ENCODE measurements at regions not wholly inside any gene's neighbourhood (a gene's known extent, or its start where the extent isn't known, plus 50 kb on each side); places are given as distances from the start of the nearest gene placed in this dataset.

GRCh38 chr2:114254875-114255274 lies 187.6 kb upstream of the DPP10 start:
- CTCF ChIA-PET, result no interaction called here
- no peaks in the 10 kb centered on the region for H3K27me3 ChIP-seq (ENCODE audit: control insufficient read depth, insufficient read depth, low read length)
- POLR2A ChIA-PET, result no interaction called here
- no peak for DNase-seq (ENCODE audit: low read depth, low spot score)
- no peak for TF ChIP-seq CTCF (IDR thresholded peaks at IDR 0.05; ENCODE audit: low read depth, low read length)
- H3K27ac ChIP-seq (ENCODE audit: low read depth, low read length), result no peak overlapping the region
- no peak overlapping the region for H3K4me3 ChIP-seq (ENCODE audit: low read depth, low read length)
- no peaks in the 10 kb centered on the region for H3K9me3 ChIP-seq (ENCODE audit: control insufficient read depth, insufficient read depth, low read length)

GRCh38 chr2:114259389-114259788 lies 183.1 kb upstream of the DPP10 start:
- CTCF ChIA-PET, result no interaction called here
- no peak overlapping the region for H3K4me3 ChIP-seq (ENCODE audit: low read depth, low read length)
- no peak for DNase-seq (ENCODE audit: low read depth, low spot score)
- no peak overlapping the region for H3K27ac ChIP-seq (ENCODE audit: low read depth, low read length)
- POLR2A ChIA-PET, result no interaction called here
- no peak for TF ChIP-seq CTCF (IDR thresholded peaks at IDR 0.05; ENCODE audit: low read depth, low read length)
- no peaks in the 10 kb centered on the region for H3K27me3 ChIP-seq (ENCODE audit: control insufficient read depth, insufficient read depth, low read length)
- H3K9me3 ChIP-seq (ENCODE audit: control insufficient read depth, insufficient read depth, low read length), result no peaks in the 10 kb centered on the region

GRCh38 chr2:114261366-114261765 lies 181.1 kb upstream of the DPP10 start:
- POLR2A ChIA-PET, result no interaction called here
- CTCF ChIA-PET, result no interaction called here
- TF ChIP-seq CTCF (IDR thresholded peaks at IDR 0.05; ENCODE audit: low read depth, low read length), result no peak
- Histone ChIP-seq H3K27ac (ENCODE audit: low read depth, low read length) (no peak overlapping the region), H3K4me3 (ENCODE audit: low read depth, low read length) (no peak overlapping the region), H3K9me3 (ENCODE audit: control insufficient read depth, insufficient read depth, low read length) (no peaks in the 10 kb centered on the region), H3K27me3 (ENCODE audit: control insufficient read depth, insufficient read depth, low read length) (no peaks in the 10 kb centered on the region)
- no peak for DNase-seq (ENCODE audit: low read depth, low spot score)

GRCh38 chr2:114265261-114265660 lies 177.2 kb upstream of the DPP10 start:
- Histone ChIP-seq H3K27me3 (ENCODE audit: control insufficient read depth, insufficient read depth, low read length) (no peaks in the 10 kb centered on the region), H3K9me3 (ENCODE audit: control insufficient read depth, insufficient read depth, low read length) (no peaks in the 10 kb centered on the region), H3K27ac (ENCODE audit: low read depth, low read length) (no peak overlapping the region), H3K4me3 (ENCODE audit: low read depth, low read length) (no peak overlapping the region)
- ChIA-PET CTCF (no interaction called here), POLR2A (no interaction called here)
- no peak for DNase-seq (ENCODE audit: low read depth, low spot score)
- no peak for TF ChIP-seq CTCF (IDR thresholded peaks at IDR 0.05; ENCODE audit: low read depth, low read length)

- Histone ChIP-seq H3K27ac (ENCODE audit: low read depth, low read length) (no peak overlapping the region), H3K27me3 (ENCODE audit: control insufficient read depth, insufficient read depth, low read length) (no peaks in the 10 kb centered on the region), H3K4me3 (ENCODE audit: low read depth, low read length) (no peak overlapping the region), H3K9me3 (ENCODE audit: control insufficient read depth, insufficient read depth, low read length) (peaks cover 7% of the 10 kb centered on the region; the same call in 1 of the 2 replicates)
- ChIA-PET POLR2A (no interaction called here), CTCF (no interaction called here)
- DNase-seq (ENCODE audit: low read depth, low spot score), result no peak
- no peak for TF ChIP-seq CTCF (IDR thresholded peaks at IDR 0.05; ENCODE audit: low read depth, low read length)
Observed at GRCh38 chr2:114274957-114275356, 167.5 kb upstream of the DPP10 start.
